ENCODE measurements at regions not wholly inside any gene's neighbourhood (a gene's known extent, or its start where the extent isn't known, plus 50 kb on each side); places are given as distances from the start of the nearest gene placed in this dataset.

DNA sequence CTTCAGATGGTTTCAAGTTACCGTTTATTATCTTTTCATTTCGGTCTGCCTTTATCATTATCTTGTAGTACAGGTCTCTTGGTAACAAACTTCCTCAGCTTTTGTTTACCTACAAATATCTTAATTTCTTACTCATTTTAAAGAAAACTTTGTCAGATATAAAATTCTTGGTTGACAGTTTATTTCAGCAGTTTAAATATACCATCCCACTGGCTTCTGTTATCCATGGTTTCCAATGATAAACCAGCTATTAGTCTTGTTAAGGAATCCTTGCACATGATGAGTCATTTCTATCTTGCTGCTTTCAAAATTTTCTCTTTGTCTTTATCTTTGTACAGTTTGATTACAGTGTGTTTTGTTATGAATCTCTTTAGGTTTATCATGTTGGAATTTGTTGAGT, 308.3 kb upstream of the SPRY2 start:
- no peak for TF ChIP-seq POLR2A (IDR thresholded peaks at IDR 0.05; ENCODE audit: low read depth, low read length)
- no peak for TF ChIP-seq EP300 (IDR thresholded peaks at IDR 0.05; ENCODE audit: borderline replicate concordance in 1 of 2, control insufficient read depth in 1 of 2, low read depth in 2 of 2, low read length in 2 of 2)
- no peak for TF ChIP-seq ZBED1 (IDR thresholded peaks at IDR 0.05; ENCODE audit: borderline replicate concordance)
- TF ChIP-seq SIX5 (IDR thresholded peaks at IDR 0.05; ENCODE audit: low read depth, low read length, severe bottlenecking), result no peak
- TF ChIP-seq EZH2 (IDR thresholded peaks at IDR 0.05; ENCODE audit: borderline replicate concordance, control insufficient read depth, low read depth, low read length), result no peak
- no peak for TF ChIP-seq SRF (IDR thresholded peaks at IDR 0.05; ENCODE audit: low read depth in 2 of 2, low read length in 2 of 2)
- TF ChIP-seq, protein P1, sequence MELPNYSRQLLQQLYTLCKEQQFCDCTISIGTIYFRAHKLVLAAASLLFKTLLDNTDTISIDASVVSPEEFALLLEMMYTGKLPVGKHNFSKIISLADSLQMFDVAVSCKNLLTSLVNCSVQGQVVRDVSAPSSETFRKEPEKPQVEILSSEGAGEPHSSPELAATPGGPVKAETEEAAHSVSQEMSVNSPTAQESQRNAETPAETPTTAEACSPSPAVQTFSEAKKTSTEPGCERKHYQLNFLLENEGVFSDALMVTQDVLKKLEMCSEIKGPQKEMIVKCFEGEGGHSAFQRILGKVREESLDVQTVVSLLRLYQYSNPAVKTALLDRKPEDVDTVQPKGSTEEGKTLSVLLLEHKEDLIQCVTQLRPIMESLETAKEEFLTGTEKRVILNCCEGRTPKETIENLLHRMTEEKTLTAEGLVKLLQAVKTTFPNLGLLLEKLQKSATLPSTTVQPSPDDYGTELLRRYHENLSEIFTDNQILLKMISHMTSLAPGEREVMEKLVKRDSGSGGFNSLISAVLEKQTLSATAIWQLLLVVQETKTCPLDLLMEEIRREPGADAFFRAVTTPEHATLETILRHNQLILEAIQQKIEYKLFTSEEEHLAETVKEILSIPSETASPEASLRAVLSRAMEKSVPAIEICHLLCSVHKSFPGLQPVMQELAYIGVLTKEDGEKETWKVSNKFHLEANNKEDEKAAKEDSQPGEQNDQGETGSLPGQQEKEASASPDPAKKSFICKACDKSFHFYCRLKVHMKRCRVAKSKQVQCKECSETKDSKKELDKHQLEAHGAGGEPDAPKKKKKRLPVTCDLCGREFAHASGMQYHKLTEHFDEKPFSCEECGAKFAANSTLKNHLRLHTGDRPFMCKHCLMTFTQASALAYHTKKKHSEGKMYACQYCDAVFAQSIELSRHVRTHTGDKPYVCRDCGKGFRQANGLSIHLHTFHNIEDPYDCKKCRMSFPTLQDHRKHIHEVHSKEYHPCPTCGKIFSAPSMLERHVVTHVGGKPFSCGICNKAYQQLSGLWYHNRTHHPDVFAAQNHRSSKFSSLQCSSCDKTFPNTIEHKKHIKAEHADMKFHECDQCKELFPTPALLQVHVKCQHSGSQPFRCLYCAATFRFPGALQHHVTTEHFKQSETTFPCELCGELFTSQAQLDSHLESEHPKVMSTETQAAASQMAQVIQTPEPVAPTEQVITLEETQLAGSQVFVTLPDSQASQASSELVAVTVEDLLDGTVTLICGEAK (IDR thresholded peaks at IDR 0.05; ENCODE audit: borderline replicate concordance), result no peak
- no peak for TF ChIP-seq FOXM1 (IDR thresholded peaks at IDR 0.05; ENCODE audit: low read depth, low read length)
- no peak for TF ChIP-seq SUZ12 (IDR thresholded peaks at IDR 0.05; ENCODE audit: unreplicated experiment)
- TF ChIP-seq, protein P2, sequence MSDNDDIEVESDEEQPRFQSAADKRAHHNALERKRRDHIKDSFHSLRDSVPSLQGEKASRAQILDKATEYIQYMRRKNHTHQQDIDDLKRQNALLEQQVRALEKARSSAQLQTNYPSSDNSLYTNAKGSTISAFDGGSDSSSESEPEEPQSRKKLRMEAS (IDR thresholded peaks at IDR 0.05; ENCODE audit: low read depth, low read length), result no peak
- TF ChIP-seq, protein P3, sequence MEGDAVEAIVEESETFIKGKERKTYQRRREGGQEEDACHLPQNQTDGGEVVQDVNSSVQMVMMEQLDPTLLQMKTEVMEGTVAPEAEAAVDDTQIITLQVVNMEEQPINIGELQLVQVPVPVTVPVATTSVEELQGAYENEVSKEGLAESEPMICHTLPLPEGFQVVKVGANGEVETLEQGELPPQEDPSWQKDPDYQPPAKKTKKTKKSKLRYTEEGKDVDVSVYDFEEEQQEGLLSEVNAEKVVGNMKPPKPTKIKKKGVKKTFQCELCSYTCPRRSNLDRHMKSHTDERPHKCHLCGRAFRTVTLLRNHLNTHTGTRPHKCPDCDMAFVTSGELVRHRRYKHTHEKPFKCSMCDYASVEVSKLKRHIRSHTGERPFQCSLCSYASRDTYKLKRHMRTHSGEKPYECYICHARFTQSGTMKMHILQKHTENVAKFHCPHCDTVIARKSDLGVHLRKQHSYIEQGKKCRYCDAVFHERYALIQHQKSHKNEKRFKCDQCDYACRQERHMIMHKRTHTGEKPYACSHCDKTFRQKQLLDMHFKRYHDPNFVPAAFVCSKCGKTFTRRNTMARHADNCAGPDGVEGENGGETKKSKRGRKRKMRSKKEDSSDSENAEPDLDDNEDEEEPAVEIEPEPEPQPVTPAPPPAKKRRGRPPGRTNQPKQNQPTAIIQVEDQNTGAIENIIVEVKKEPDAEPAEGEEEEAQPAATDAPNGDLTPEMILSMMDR (IDR thresholded peaks at IDR 0.05 in 2 of 3, conservative IDR thresholded peaks at IDR 0.05 in 1 of 3; ENCODE audit: control insufficient read depth in 2 of 3, extremely low read depth in 1 of 3, insufficient read depth in 1 of 3, low read depth in 3 of 3, low read length in 3 of 3), result no peak
- no peak for TF ChIP-seq NBN (IDR thresholded peaks at IDR 0.05)

All from GM12878 (cell line).